ENCODE measurements at regions not wholly inside any gene's neighbourhood (a gene's known extent, or its start where the extent isn't known, plus 50 kb on each side); places are given as distances from the start of the nearest gene placed in this dataset.

DNA sequence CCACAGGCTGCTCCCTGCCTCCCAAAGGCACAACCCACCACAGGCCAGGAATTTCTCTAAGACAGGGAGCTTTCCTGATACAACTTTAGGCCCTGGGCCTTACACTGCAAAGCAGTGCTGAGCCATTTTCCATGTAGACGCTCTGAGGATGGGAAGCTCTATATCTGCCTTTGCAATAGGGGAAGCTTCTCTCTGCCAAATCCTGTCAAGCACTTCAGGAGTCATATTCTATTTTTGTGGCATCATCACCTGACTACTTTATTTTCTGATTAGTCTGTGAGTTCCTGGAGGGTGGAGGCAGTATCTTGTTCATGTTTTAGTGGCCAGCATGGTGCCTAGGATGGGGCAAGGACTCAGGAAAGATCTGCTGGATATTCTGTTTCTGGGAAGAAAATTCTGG is 382.0 kb downstream of the ZNF536 start:
- no peak overlapping the region for H3K4me3 ChIP-seq (ENCODE audit: low read depth, low read length)
- TF ChIP-seq, protein P1, sequence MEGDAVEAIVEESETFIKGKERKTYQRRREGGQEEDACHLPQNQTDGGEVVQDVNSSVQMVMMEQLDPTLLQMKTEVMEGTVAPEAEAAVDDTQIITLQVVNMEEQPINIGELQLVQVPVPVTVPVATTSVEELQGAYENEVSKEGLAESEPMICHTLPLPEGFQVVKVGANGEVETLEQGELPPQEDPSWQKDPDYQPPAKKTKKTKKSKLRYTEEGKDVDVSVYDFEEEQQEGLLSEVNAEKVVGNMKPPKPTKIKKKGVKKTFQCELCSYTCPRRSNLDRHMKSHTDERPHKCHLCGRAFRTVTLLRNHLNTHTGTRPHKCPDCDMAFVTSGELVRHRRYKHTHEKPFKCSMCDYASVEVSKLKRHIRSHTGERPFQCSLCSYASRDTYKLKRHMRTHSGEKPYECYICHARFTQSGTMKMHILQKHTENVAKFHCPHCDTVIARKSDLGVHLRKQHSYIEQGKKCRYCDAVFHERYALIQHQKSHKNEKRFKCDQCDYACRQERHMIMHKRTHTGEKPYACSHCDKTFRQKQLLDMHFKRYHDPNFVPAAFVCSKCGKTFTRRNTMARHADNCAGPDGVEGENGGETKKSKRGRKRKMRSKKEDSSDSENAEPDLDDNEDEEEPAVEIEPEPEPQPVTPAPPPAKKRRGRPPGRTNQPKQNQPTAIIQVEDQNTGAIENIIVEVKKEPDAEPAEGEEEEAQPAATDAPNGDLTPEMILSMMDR (IDR thresholded peaks at IDR 0.05; ENCODE audit: low read depth, low read length) = no peak
- in situ Hi-C loops (cut with HindIII; ENCODE audit: low sequenced_read_pairs) = no loop called here
- no peak for DNase-seq (ENCODE audit: low read depth, low spot score)

DNA sequence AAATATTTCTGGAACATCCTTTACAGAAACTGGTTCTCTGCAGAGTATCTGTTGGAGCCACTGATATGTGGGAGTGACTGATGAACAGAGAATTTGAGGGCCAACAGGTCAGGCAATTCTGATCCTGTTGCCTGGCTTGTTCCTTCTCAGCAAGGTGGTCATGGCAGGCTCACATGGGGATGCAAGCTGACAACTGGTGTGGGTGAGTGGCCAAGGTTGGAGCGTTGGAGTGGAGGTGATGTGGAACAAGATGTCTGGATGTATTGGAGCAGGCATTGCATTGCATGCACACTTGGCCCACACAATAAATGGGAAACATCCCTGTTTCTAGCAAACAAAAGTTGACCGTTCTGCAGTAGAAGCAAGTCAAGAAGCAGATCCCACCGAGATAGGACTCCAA is 380.7 kb downstream of the ZNF536 start:
- in situ Hi-C loops (cut with HindIII; ENCODE audit: low sequenced_read_pairs) = no loop called here
- DNase-seq (ENCODE audit: low read depth, low spot score) = no peak
- TF ChIP-seq, protein P1 (IDR thresholded peaks at IDR 0.05; ENCODE audit: low read depth, low read length) = no peak
- H3K4me3 ChIP-seq (ENCODE audit: low read depth, low read length) = no peak overlapping the region

DNA sequence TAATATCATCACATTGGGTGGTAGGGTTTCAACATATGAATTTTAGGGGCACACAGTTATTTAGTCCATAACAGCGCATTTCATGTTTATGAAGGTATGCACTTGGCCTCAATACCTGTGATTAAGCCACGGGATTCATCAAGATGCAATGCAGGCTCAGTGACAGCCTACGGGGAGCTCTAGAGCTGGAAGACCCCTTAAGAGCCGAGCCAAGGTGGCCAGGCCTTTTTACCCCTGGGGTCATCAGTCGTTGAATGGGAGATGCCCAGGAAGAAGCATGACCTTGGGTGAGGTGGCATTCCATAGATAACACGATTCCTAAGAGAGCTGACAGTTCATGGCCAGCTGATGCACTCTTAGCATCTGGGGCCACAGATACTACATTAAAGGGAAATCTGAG is 380.0 kb downstream of the ZNF536 start:
- in situ Hi-C loops (cut with HindIII; ENCODE audit: low sequenced_read_pairs) = no loop called here
- TF ChIP-seq, protein P1 (IDR thresholded peaks at IDR 0.05; ENCODE audit: low read depth, low read length) = no peak

DNA sequence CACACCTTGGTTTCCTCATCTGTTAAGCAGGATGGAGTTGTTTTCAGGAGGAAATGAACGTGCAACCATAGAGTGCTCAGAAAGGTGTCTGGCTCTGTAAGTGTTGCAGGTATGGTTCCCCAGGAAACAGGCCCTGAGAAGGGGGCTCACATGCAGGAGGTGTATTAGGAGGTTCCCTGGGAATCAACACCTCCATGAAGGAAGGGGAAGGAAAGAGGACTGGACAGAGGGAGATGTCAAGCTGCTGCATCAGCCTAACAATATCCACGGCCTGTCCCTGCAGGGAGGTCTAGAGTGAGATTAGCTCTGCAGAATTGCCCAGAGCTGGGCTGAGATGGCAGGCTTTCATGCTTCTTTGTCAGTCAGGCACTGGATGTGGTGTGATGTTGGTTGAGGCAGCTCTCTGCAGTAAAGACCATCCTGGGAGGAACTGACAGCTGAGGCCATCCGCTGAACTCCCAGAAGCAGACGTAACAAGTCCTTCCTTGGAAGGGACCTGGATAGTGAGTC is 373.3 kb downstream of the ZNF536 start:
- no peak for DNase-seq (ENCODE audit: low read depth, low spot score)
- in situ Hi-C loops (cut with HindIII; ENCODE audit: low sequenced_read_pairs) = no loop called here
- H3K4me3 ChIP-seq (ENCODE audit: low read depth, low read length) = no peak overlapping the region
- TF ChIP-seq, protein P1 (IDR thresholded peaks at IDR 0.05; ENCODE audit: low read depth, low read length) = no peak

More for the DNA sequence above, 380.0 kb downstream of the ZNF536 start:
- DNase-seq (ENCODE audit: low read depth, low spot score) = no peak
- no peak overlapping the region for H3K4me3 ChIP-seq (ENCODE audit: low read depth, low read length)

DNA sequence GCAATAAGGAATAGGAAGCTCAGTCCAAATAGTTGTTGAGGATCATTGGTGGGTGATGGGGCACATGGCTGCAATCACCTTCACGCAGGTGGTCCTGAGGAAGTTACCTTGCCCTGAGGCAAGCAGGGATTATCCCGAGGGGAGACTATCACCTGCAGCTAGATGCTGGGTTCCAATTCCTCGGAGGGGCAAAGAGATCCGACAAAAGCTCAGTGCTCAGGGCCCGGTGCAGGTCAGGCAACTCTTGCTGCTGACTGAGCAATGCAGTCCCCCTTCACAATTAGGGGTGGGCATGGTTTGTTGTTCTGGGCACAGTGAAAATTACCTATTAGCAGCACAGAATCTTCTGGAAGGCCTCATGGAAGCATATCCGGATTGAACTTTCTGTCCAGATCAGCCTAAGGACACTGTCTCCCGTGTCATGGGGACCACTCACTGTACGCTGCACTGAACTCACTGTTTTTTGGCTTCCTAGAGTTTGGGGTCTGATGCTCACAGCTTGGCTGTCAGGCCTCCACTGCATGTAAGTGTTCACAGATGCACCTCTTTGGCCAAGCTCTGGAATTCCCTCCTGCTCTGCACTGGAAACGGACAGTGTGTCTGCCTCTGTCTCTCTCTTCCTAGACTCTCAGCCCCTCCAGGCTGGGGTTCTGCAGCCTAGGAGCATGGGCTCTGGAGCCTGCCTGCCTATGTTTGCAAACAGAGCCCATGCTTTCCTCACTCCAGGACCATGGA is 372.7 kb downstream of the ZNF536 start:
- TF ChIP-seq, protein P1 (IDR thresholded peaks at IDR 0.05; ENCODE audit: low read depth, low read length) = no peak
- in situ Hi-C loops (cut with HindIII; ENCODE audit: low sequenced_read_pairs) = no loop called here
- no peak overlapping the region for H3K4me3 ChIP-seq (ENCODE audit: low read depth, low read length)
- DNase-seq (ENCODE audit: low read depth, low spot score) = no peak

DNA sequence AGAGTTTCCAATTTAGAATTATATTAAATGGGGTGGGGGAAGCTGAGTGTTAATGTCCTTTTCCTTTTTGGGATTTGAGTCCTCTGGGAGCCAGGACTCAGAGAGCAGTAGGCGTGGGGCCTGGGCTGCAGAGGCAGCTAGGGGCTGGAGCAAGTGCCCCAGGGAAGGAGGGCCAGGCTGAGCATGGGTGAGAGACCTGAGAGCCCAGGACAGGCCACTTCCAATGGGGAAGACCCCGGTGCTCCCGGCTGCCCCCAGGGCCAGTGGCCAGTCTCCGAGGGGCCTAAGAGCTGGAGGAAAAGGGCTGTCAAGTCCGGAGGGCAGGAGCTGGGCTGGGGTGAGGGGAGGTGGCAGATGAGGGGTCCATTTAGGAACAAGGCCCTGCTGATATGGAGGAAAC is 371.5 kb downstream of the ZNF536 start:
- no peak for DNase-seq (ENCODE audit: low read depth, low spot score)
- in situ Hi-C loops (cut with HindIII; ENCODE audit: low sequenced_read_pairs) = no loop called here
- TF ChIP-seq, protein P1 (IDR thresholded peaks at IDR 0.05; ENCODE audit: low read depth, low read length) = no peak
- no peak overlapping the region for H3K4me3 ChIP-seq (ENCODE audit: low read depth, low read length)

Measured in astrocyte of the spinal cord (primary cell).